GM12878 (cell line): ENCODE measurements at regions not wholly inside any gene's neighbourhood (a gene's known extent, or its start where the extent isn't known, plus 50 kb on each side); places are given as distances from the start of the nearest gene placed in this dataset.
"Not testable (repeated sequence)": the region's sequence is repeated elsewhere in the genome, so short reads cannot be mapped to it uniquely, and the experiment has no call there.

ENCODE experiments used
- ATAC-seq: fragments of 200-7000 bp; cut with Tn5 transposase; 3 replicates; pipeline ENCODE4 v1.9.1; 2020; ENCODE audit warnings: mild to moderate bottlenecking, moderate library complexity
- BruUV-seq: library from RNA; stranded (reverse); fragments of 400-500 nt; replicated peaks from 2 replicates; lab custom pipeline; 2021; lab: Mats Ljungman, UMichigan
- CTCF ChIA-PET: fragments of 300-600 bp; sonication (Branson Sonifier 250); formaldehyde crosslinking; extraction: SDS; loops from one replicate; lab custom pipeline; 2021; ENCODE audit warnings: inconsistent platforms; lab: Yijun Ruan, JAX
- POLR2A ChIA-PET: fragments of 350-600 bp; formaldehyde crosslinking; extraction: SDS; loops from one replicate; lab custom pipeline; 2021; ENCODE audit warnings: inconsistent platforms; lab: Charles Lee
- RAD21 ChIA-PET: fragments of 300-600 bp; sonication (Branson Sonifier 250); formaldehyde crosslinking; loops from one replicate; lab custom pipeline; 2023; ENCODE audit warnings: antibody characterized with exemption; ENCODE audit not compliant: unreplicated experiment; lab: Charles Lee
- SMC1A ChIA-PET: fragments of 300-600 bp; sonication (Branson Sonifier 250); formaldehyde crosslinking; loops from one replicate; lab custom pipeline; 2023; ENCODE audit not compliant: unreplicated experiment, uncharacterized antibody; lab: Charles Lee
- DNase-seq: peaks from one replicate; pipeline ENCODE4 v3.0.0-alpha.2; 2011; ENCODE audit warnings: low read depth, low spot score
- FAIRE-seq: peaks from 3 replicates; lab custom pipeline; 2011; peaks lifted over from hg19 to GRCh38; lab: Jason Lieb, UNC
- H2AFZ ChIP-seq: 2 replicates; pipeline ENCODE4 v1.6.0; 2011; ENCODE audit warnings: low read depth, low read length, control low read depth; ENCODE audit not compliant: control insufficient read depth
- H3K27ac ChIP-seq: 2 replicates; pipeline ENCODE4 v1.5.1; 2011; ENCODE audit warnings: control low read depth; ENCODE audit not compliant: control insufficient read depth, insufficient read depth
- H3K27me3 ChIP-seq, 2 experiments: replicated peaks in 1 of 2; 2 replicates each; pipeline versions ENCODE4 v1.6.0 to v1.6.1; 2011; ENCODE audit warnings: low read length in 1 of 2; ENCODE audit not compliant: control insufficient read depth in 2 of 2, insufficient read depth in 2 of 2
- H3K36me3 ChIP-seq, 2 experiments: 2 replicates each; pipeline ENCODE4 v1.5.1; 2011; ENCODE audit warnings: low read length in 1 of 2; ENCODE audit not compliant: control insufficient read depth in 2 of 2, insufficient read depth in 2 of 2
- H3K4me1 ChIP-seq: 2 replicates; pipeline ENCODE4 v1.6.1; 2011; ENCODE audit warnings: mild to moderate bottlenecking, low read length, moderate library complexity, mixed read lengths; ENCODE audit not compliant: control insufficient read depth, insufficient read depth
- H3K4me2 ChIP-seq: 2 replicates; pipeline ENCODE4 v1.6.0; 2011; ENCODE audit warnings: control low read depth; ENCODE audit not compliant: control insufficient read depth, insufficient read depth
- H3K4me3 ChIP-seq: fragments of 200-600 bp; sonication (generic); 2 replicates; pipeline ENCODE4 v1.5.1; 2016
- H3K79me2 ChIP-seq: 2 replicates; pipeline ENCODE4 v1.6.0; 2011; ENCODE audit warnings: low read length; ENCODE audit not compliant: control insufficient read depth, insufficient read depth
- H3K9ac ChIP-seq: 2 replicates; pipeline ENCODE4 v1.8.0; 2011; ENCODE audit warnings: low read length, control low read depth, mixed read lengths; ENCODE audit not compliant: control insufficient read depth, insufficient read depth
- H3K9me3 ChIP-seq: replicated peaks from 3 replicates; pipeline ENCODE4 v1.5.1; 2011; ENCODE audit warnings: mild to moderate bottlenecking, low read length; ENCODE audit not compliant: control insufficient read depth, insufficient read depth
- H4K20me1 ChIP-seq: 2 replicates; pipeline ENCODE4 v1.6.0; 2011; ENCODE audit not compliant: control insufficient read depth, insufficient read depth
- CTCF ChIP-seq, 3 experiments: IDR thresholded peaks in 2 of 3; conservative IDR thresholded peaks in 1 of 3; 2 replicates each; pipeline ENCODE4 v1.5.1; 2011; ENCODE audit warnings: low read depth in 3 of 3, low read length in 3 of 3, mild to moderate bottlenecking in 3 of 3, control low read depth in 2 of 3, moderate library complexity in 2 of 3, inconsistent platforms in 1 of 3, mixed read lengths in 1 of 3; ENCODE audit not compliant: control insufficient read depth in 2 of 3, insufficient read depth in 1 of 3; ENCODE audit errors: extremely low read depth in 1 of 3
- RAD21 ChIP-seq: IDR thresholded peaks from 2 replicates; pipeline ENCODE4 v1.6.1; 2011; ENCODE audit warnings: mild to moderate bottlenecking, low read depth, low read length, moderate library complexity; ENCODE audit not compliant: insufficient read depth
- WGBS: methylation state at CpG from one replicate; pipeline ENCODE4 v1.1.6; 2016; ENCODE audit warnings: low lambda C conversion rate; ENCODE audit not compliant: insufficient replicate concordance, insufficient coverage; ENCODE audit errors: missing lambda C conversion rate; 5-methylcytosine and 5-hydroxymethylcytosine counted together
- in situ Hi-C: fragments of 300-500 bp; cut with MboI; formaldehyde crosslinking; loops from 9 replicates; pipeline ENCODE4 v1.14.3; 2018; ENCODE audit warnings: mixed read lengths
- intact Hi-C: fragments of 100-400 bp; cut with micrococcal nuclease; formaldehyde crosslinking; loops from one replicate; pipeline ENCODE4 v1.14.2; 2022; ENCODE audit not compliant: unreplicated experiment

GRCh38 chr7:65791788-65792187 is 81.1 kb upstream of the VKORC1L1 start:
- ATAC-seq, H3K27me3 ChIP-seq, H2AFZ ChIP-seq, H3K79me2 ChIP-seq, FAIRE-seq, H4K20me1 ChIP-seq, H3K4me1 ChIP-seq, H3K9ac ChIP-seq, H3K27ac ChIP-seq, CTCF ChIA-PET, H3K36me3 ChIP-seq, RAD21 ChIA-PET, DNase-seq, SMC1A ChIA-PET, in situ Hi-C loops, intact Hi-C loops, POLR2A ChIA-PET, H3K9me3 ChIP-seq, H3K4me2 ChIP-seq, BruUV-seq, H3K4me3 ChIP-seq: not testable (repeated sequence)
- TF ChIP-seq CTCF (IDR thresholded peaks at IDR 0.05 in 2 of 3, conservative IDR thresholded peaks at IDR 0.05 in 1 of 3; ENCODE audit: control insufficient read depth in 2 of 3, extremely low read depth in 1 of 3, insufficient read depth in 1 of 3, low read depth in 3 of 3, low read length in 3 of 3) (peak in 1 of 3 experiments; percentile 9; a peak in 1 of 6 replicates), RAD21 (0 out of 2 replicates have a peak, but pooled peaks have one; percentile 7)
- WGBS, result 100% methylated on average over 1 of the region's 1 CpG

GRCh38 chr7:65792726-65793125 is 80.1 kb upstream of the VKORC1L1 start:
- H3K27me3 ChIP-seq, FAIRE-seq, H3K4me1 ChIP-seq, DNase-seq, SMC1A ChIA-PET, H4K20me1 ChIP-seq, BruUV-seq, H3K9me3 ChIP-seq, ATAC-seq, intact Hi-C loops, H3K4me3 ChIP-seq, H3K4me2 ChIP-seq, H3K36me3 ChIP-seq, POLR2A ChIA-PET, in situ Hi-C loops, H3K79me2 ChIP-seq, RAD21 ChIA-PET, H3K27ac ChIP-seq, H2AFZ ChIP-seq, H3K9ac ChIP-seq: not testable (repeated sequence)
- 94% methylated on average over 4 of the region's 4 CpGs for WGBS
- CTCF ChIA-PET, result interaction anchor here (0.6 to 1.7 kb wide), 2 partner anchors 48 to 490 kb away, joined by 3 to 5 read pairs; no protein-coding TSS in a partner anchor

- H3K9me3 ChIP-seq, DNase-seq, H3K27me3 ChIP-seq, H3K4me2 ChIP-seq, H3K79me2 ChIP-seq, H3K9ac ChIP-seq, H4K20me1 ChIP-seq, BruUV-seq, POLR2A ChIA-PET, FAIRE-seq, in situ Hi-C loops, intact Hi-C loops, H3K36me3 ChIP-seq, H3K4me3 ChIP-seq, H2AFZ ChIP-seq, H3K27ac ChIP-seq: not testable (repeated sequence)
- ChIA-PET SMC1A (interaction anchor here (0.7 to 1.7 kb wide), 6 partner anchors 10 to 46 kb away, joined by 3 to 7 read pairs (median 4); no protein-coding TSS in a partner anchor), CTCF (interaction anchor here (1.3 to 2.1 kb wide), 3 partner anchors 14 to 46 kb away, joined by 3 to 5 read pairs (median 4); no protein-coding TSS in a partner anchor), RAD21 (interaction anchor here (0.7 kb wide), 1 partner anchor 46 kb away, joined by 3 read pairs; no protein-coding TSS in a partner anchor)
- peaks cover 12% of the 10 kb centered on the region for H3K4me1 ChIP-seq
- 100% methylated on average over 3 of the region's 3 CpGs for WGBS
- ATAC-seq, result peak; percentile 57
Observed at GRCh38 chr7:65794671-65795391, 78.0 kb upstream of the VKORC1L1 start.
